Endodermal cell (in vitro differentiated cells): ENCODE measurements at regions not wholly inside any gene's neighbourhood (a gene's known extent, or its start where the extent isn't known, plus 50 kb on each side); places are given as distances from the start of the nearest gene placed in this dataset.

Experiments used
- DNase-seq: peaks from one replicate; pipeline ENCODE4 v3.0.0-alpha.2; 2017
- H3K27ac ChIP-seq: 2 replicates; pipeline ENCODE4 v1.5.1; 2013; ENCODE audit warnings: mild to moderate bottlenecking, low read depth, low read length, moderate library complexity
- H3K27me3 ChIP-seq: 2 replicates; pipeline ENCODE4 v1.6.1; 2013; ENCODE audit warnings: mild to moderate bottlenecking, low read length, moderate library complexity; ENCODE audit not compliant: insufficient read depth, control insufficient read depth, poor library complexity, severe bottlenecking
- H3K36me3 ChIP-seq: 2 replicates; pipeline ENCODE4 v1.7.0; 2013; ENCODE audit warnings: mild to moderate bottlenecking, low read length, moderate library complexity; ENCODE audit not compliant: control insufficient read depth, insufficient read depth
- H3K4me1 ChIP-seq: one replicate; pipeline ENCODE4 v1.7.0; 2013; ENCODE audit warnings: low read length; ENCODE audit not compliant: control insufficient read depth, insufficient read depth
- H3K4me3 ChIP-seq: 2 replicates; pipeline ENCODE4 v1.5.1; 2013; ENCODE audit warnings: mild to moderate bottlenecking, low read length, moderate library complexity
- H3K9ac ChIP-seq: 2 replicates; pipeline ENCODE4 v1.6.1; 2013; ENCODE audit warnings: mild to moderate bottlenecking, low read length, moderate library complexity; ENCODE audit not compliant: poor library complexity, severe bottlenecking; ENCODE audit errors: extremely low read depth
- H3K9me3 ChIP-seq: 2 replicates; pipeline ENCODE4 v1.6.1; 2013; ENCODE audit warnings: mild to moderate bottlenecking, low read length, moderate library complexity; ENCODE audit not compliant: control insufficient read depth
- H3K27ac Mint-ChIP-seq: 2 replicates; pipeline ENCODE4 v1.8.0; 2020; ENCODE audit warnings: mixed read lengths
- H3K27me3 Mint-ChIP-seq: 2 replicates; pipeline ENCODE4 v1.8.0; 2021; ENCODE audit warnings: mild to moderate bottlenecking, mixed read lengths; ENCODE audit not compliant: insufficient read depth
- H3K36me3 Mint-ChIP-seq: 2 replicates; pipeline ENCODE4 v1.8.0; 2020; ENCODE audit warnings: low read depth, mixed read lengths
- H3K4me1 Mint-ChIP-seq: 2 replicates; pipeline ENCODE4 v1.8.0; 2020; ENCODE audit warnings: mixed read lengths
- H3K4me3 Mint-ChIP-seq: 2 replicates; pipeline ENCODE4 v1.8.0; 2020; ENCODE audit warnings: mild to moderate bottlenecking, moderate library complexity, mixed read lengths
- H3K9me3 Mint-ChIP-seq: 2 replicates; pipeline ENCODE4 v1.8.0; 2020; ENCODE audit warnings: mild to moderate bottlenecking, mixed read lengths
- CTCF ChIP-seq: fragments of 200-600 bp; sonication (generic); conservative IDR thresholded peaks from 2 replicates; pipeline ENCODE4 v1.5.0; 2021; ENCODE audit warnings: antibody characterized with exemption, mild to moderate bottlenecking
- WGBS, 2 experiments: methylation state at CpG; one replicate each; pipeline versions ENCODE4 v1.1.5 to v1.1.7; 2013; ENCODE audit warnings: missing lambda C conversion rate in 2 of 2, mixed read lengths in 1 of 2; ENCODE audit not compliant: insufficient coverage in 1 of 2, insufficient read length in 1 of 2; 5-methylcytosine and 5-hydroxymethylcytosine counted together

- H3K9me3 ChIP-seq: no peaks in the 10 kb centered on the region
- H3K4me3 ChIP-seq: no peak overlapping the region
- Mint-ChIP-seq H3K4me3 (no peak overlapping the region), H3K36me3 (no peaks in the 10 kb centered on the region), H3K27me3 (peaks cover 31% of the 10 kb centered on the region), H3K9me3 (no peaks in the 10 kb centered on the region), H3K27ac (no peak overlapping the region), H3K4me1 (peaks cover 10% of the 10 kb centered on the region)
- no peak overlapping the region for H3K27ac ChIP-seq
- H3K27me3 ChIP-seq: peaks cover 12% of the 10 kb centered on the region
- WGBS, 2 experiments: 91% methylated on average over 4 to 6 of the region's 7 CpGs
- peaks cover 6% of the 10 kb centered on the region for H3K4me1 ChIP-seq
- no peak for TF ChIP-seq CTCF
- no peak for DNase-seq
- H3K36me3 ChIP-seq: no peaks in the 10 kb centered on the region
- no peak overlapping the region for H3K9ac ChIP-seq
Observed at GRCh38 chr11:119525180-119525866, 102.4 kb upstream of the THY1 start.

- no peaks in the 10 kb centered on the region for H3K9me3 Mint-ChIP-seq
- H3K4me3 ChIP-seq: no peak overlapping the region
- H3K27ac Mint-ChIP-seq: no peak overlapping the region
- no peaks in the 10 kb centered on the region for H3K4me1 ChIP-seq
- H3K27ac ChIP-seq: no peak overlapping the region
- no peaks in the 10 kb centered on the region for H3K36me3 ChIP-seq
- no peak overlapping the region for H3K4me3 Mint-ChIP-seq
- peaks cover 17% of the 10 kb centered on the region for H3K27me3 Mint-ChIP-seq
- peaks cover 5% of the 10 kb centered on the region for H3K27me3 ChIP-seq
- TF ChIP-seq CTCF: no peak
- H3K9ac ChIP-seq: no peak overlapping the region
- 89 to 92% methylated on average over 3 to 11 of the region's 12 CpGs for WGBS, 2 experiments
- no peaks in the 10 kb centered on the region for H3K9me3 ChIP-seq
- no peaks in the 10 kb centered on the region for H3K36me3 Mint-ChIP-seq
- no peak for DNase-seq
- H3K4me1 Mint-ChIP-seq: peaks cover 4% of the 10 kb centered on the region
Observed at GRCh38 chr11:119523539-119524157, 100.7 kb upstream of the THY1 start.

- Histone ChIP-seq H3K27me3 (no peaks in the 10 kb centered on the region), H3K9ac (no peak overlapping the region), H3K9me3 (no peaks in the 10 kb centered on the region), H3K4me3 (no peak overlapping the region), H3K4me1 (no peaks in the 10 kb centered on the region), H3K27ac (no peak overlapping the region), H3K36me3 (no peaks in the 10 kb centered on the region)
- Mint-ChIP-seq H3K4me1 (peaks cover 4% of the 10 kb centered on the region), H3K9me3 (no peaks in the 10 kb centered on the region), H3K27me3 (peaks cover 16% of the 10 kb centered on the region), H3K4me3 (no peak overlapping the region), H3K27ac (no peak overlapping the region), H3K36me3 (no peaks in the 10 kb centered on the region)
- 92 to 100% methylated on average over 1 to 3 of the region's 4 CpGs for WGBS, 2 experiments
- TF ChIP-seq CTCF: no peak
- no peak for DNase-seq
Observed at GRCh38 chr11:119522609-119523008, 99.6 kb upstream of the THY1 start.
